ENCODE measurements at regions not wholly inside any gene's neighbourhood (a gene's known extent, or its start where the extent isn't known, plus 50 kb on each side); places are given as distances from the start of the nearest gene placed in this dataset.
"Not testable (repeated sequence)": the region's sequence is repeated elsewhere in the genome, so short reads cannot be mapped to it uniquely, and the experiment has no call there.

DNA sequence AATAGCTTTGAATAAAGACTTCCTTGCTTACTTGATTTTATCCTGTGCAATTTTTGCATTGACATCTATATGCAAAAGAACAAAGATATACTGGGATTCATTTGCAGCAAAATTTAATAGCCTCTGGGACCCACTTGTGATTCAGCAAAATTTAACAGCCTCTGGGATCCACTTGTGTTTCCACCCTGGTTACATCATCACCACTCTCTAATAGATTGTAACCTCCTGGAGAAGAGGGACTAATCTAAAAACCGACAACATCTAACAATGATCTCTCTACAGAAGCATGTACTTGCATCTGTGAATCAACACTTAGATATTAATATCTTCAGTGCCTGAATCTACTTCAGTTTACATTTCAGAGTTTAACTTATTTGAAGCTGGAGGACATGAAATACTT lies 202.0 kb upstream of the CPHXL start:
- DNase-seq = no peak

GRCh38 chr16:75929046-75929445 lies 202.8 kb upstream of the CPHXL start:
- DNase-seq = no peak

GRCh38 chr16:75931043-75931442 lies 204.8 kb upstream of the CPHXL start:
- no peak for DNase-seq

GRCh38 chr16:75931970-75932369 lies 205.7 kb upstream of the CPHXL start:
- DNase-seq = no peak

DNA sequence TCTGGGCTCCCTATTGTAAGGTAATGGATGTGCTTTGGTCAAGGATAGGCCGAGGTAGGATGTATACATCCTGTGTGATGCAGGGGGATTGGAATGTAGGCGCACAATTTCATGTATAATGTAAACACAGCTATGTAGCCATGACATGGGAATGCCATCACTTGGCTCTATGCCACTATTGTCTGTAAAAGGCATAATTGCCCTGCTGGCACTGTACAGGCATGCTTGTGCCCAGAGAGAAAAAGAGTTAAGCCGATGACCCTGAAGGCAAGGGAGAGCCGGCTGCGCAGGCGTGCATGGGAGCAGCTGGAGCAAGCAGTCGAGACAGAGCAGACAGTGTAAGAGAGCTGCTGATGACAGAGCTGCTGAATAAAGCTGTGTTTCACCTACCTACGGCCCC lies 212.5 kb upstream of the CPHXL start:
- no peak for DNase-seq

GRCh38 chr16:75942351-75942750 lies 216.1 kb upstream of the CPHXL start:
- no peak for DNase-seq

GRCh38 chr16:75942936-75943335 lies 216.6 kb upstream of the CPHXL start:
- no peak for DNase-seq

GRCh38 chr16:75943705-75944514 lies 217.6 kb upstream of the CPHXL start:
- DNase-seq = no peak

DNA sequence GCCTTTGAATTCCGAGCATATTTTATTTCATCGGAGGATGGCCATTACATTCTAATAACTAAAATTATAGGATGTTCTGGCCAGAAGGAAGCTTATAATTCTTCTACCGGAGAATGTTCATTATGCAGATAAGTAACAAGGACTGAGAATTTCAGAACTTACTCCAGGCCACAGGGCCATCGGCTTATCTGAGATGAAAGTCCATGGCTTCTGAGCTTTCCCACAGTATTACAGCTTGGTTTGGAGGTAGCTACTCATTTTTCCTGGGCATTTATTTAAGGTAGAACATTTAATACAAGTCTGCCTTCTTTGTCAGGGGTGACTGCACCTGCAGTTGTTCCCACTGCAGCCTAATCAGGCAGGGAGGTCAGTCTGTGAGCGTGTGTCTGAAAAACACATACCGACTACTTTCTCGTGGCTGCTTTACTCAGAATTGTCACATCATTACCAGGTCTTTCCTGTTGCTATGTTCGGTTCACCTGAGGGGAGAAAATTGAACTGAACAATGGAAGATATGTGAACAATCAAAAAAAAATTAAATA lies 219.7 kb upstream of the CPHXL start:
- DNase-seq = no peak

DNA sequence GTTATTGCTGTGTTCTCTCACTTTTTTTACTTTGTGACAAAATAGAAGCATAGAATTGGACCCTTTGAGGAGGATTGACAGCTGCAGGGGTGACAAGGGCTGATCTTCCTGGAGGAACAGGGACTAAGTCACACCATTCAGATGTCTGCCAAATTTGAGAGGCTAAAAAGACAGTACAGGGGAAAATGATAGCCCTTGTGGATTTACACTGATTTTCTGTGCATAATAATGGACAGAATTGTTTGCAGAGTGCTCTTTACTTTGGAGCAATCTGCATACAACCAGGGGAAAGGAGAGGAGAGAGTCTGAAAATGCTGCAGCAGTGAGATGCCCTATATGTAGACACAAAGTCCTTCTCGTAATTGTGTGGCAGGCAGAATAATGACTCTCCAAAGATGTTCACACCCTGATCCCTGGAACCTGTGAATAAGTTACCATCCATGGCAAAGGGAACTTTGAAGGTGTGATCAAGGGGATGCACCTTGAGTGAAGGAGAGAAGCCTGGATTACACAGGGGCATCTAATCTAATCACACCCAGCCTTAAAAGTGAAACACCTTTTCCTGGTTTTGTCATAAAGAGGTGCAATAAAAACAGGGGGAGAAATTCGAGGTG lies 221.4 kb upstream of the CPHXL start:
- DNase-seq = no peak

GRCh38 chr16:75948441-75948840 lies 222.2 kb upstream of the CPHXL start:
- no peak for DNase-seq

DNA sequence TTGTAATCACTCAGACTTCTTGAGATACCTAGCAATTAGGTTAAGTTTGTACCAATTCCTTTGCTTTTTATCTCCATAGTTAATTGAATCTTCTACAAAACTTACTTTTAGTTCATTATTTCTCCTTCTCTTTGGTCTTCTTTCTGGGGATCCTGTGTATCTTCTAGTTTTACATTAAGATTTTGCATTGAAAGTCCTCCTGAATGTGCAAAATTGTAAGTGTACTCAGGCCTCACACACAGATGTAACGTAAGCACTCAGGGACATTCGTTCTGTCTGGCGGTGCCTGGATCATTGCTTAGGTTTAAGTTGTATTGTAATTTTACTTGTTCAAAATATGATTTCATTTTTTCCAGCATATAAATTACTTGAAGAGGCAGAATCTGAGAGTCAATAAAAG lies 222.6 kb upstream of the CPHXL start:
- DNase-seq = no peak

- DNase-seq = no peak
These were observed 225.8 kb upstream of the CPHXL start for GRCh38 chr16:75952124-75952523.

DNA sequence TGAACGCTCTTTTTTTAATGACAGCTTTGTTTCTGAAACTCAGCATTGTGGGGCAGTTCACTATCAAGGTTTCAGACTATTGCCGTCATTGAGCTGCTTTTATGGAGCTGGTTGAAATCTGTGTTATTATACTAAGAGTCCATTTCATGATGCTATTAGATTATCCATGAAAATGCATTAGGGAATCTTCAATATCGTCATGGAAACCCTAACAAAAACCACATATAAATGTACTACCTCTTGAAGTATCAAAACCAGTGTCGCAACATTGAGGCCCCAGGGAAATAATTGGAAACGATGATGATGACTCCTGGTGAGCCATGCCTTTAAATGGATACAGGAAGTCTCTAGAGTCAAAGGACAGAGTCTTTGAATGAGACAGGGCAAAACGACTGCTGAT lies 231.6 kb upstream of the CPHXL start:
- DNase-seq = no peak

GRCh38 chr16:75965504-75966374 lies 239.4 kb upstream of the CPHXL start:
- no peak for DNase-seq

- not testable (repeated sequence) for DNase-seq
These were observed 242.8 kb upstream of the CPHXL start for GRCh38 chr16:75969120-75969519.

GRCh38 chr16:75971334-75971733 lies 245.0 kb upstream of the CPHXL start:
- DNase-seq = no peak

GRCh38 chr16:75983296-75983695 lies 257.0 kb upstream of the CPHXL start:
- no peak for DNase-seq

GRCh38 chr16:75983741-75984381 lies 257.6 kb upstream of the CPHXL start:
- DNase-seq = no peak

DNA sequence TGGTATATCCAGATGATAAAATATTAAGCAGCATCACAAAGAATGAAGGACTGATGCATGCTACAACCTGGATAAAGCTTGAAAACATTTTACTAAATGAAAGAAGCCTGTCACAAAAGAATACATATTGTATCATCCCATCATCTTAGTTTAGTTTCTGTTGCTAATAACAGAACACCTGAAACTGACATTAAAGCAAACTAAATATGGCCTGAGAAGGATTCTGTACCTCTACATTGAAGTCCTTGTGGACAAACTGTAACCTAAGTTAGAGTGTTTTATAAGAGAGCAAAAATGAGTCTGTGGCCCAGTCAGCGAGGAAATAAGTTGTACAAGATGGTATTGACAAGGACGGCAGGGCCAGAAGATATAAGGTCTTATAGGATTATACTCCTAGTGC lies 261.0 kb upstream of the CPHXL start:
- no peak for DNase-seq

DNA sequence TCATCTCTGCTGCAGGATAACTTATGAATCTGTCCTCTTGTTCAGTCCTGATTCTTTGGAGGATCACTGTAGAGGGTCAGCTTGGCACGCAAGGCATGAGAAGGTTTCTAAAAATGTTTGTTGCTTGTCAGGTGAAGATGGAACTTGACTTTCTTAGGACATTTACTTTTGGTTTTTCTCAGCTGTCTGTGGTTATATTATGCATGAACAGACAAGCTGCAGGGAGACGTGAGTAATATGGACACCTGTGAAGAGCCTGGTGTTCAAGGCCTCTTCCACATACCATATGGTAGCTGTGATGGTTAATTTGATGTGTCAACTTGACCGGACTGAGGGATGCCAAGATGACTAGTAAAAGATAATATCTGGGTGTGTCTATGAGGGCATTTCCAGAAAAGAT lies 270.2 kb upstream of the CPHXL start:
- no peak for DNase-seq

GRCh38 chr16:75997606-75998005 lies 271.3 kb upstream of the CPHXL start:
- DNase-seq = no peak

- DNase-seq = no peak
These were observed 269.6 kb upstream of the CNTNAP4 start for GRCh38 chr16:76007645-76008044.

Measured in activated CD4-positive, alpha-beta T cell treated with anti-CD3 and anti-CD28 coated beads, Interleukin-2, Interleukin-6, amounts not matched to agents 100 ng/mL and 50 ng/mL, durations not matched to agents 16 hours and 8 hours (primary cell).